A549 (cell line): ENCODE measurements at regions not wholly inside any gene's neighbourhood (a gene's known extent, or its start where the extent isn't known, plus 50 kb on each side); places are given as distances from the start of the nearest gene placed in this dataset.

Source experiments
- ATAC-seq, 2 experiments: fragments of 200-7000 bp in 1 of 2; fragments of >200 bp in 1 of 2; cut with Nextera tagmentation in 1 of 2; cut with Tn5 transposase in 1 of 2; 3 replicates each; pipeline versions ENCODE4 v1.8.0 to v1.9.1; 2018 to 2020; ENCODE audit warnings: mild to moderate bottlenecking in 1 of 2, moderate library complexity in 1 of 2
- CTCF ChIA-PET: fragments of 300-600 bp; sonication (Branson Sonifier 250); formaldehyde crosslinking; extraction: SDS; loops from one replicate; lab custom pipeline; 2021; ENCODE audit warnings: antibody characterized with exemption, inconsistent platforms; lab: Yijun Ruan, JAX
- POLR2A ChIA-PET: fragments of 350-600 bp; formaldehyde crosslinking; extraction: SDS; loops from one replicate; lab custom pipeline; 2021; ENCODE audit warnings: antibody characterized with exemption, inconsistent platforms; lab: Yijun Ruan, JAX
- DNase-seq, 2 experiments: peaks; one replicate each; pipeline versions ENCODE4 v3.0.0 to v3.0.0-alpha.2; 2011 to 2016; ENCODE audit warnings: low read depth in 1 of 2, low spot score in 1 of 2
- FAIRE-seq: peaks from 2 replicates; lab custom pipeline; 2011; peaks lifted over from hg19 to GRCh38; lab: Jason Lieb, UNC
- H3K27ac ChIP-seq, 2 experiments: fragments of >200 bp; sonication (Bioruptor Twin); formaldehyde crosslinking; 3 replicates each; pipeline ENCODE4 v1.5.1; 2016 to 2017
- H3K4me1 ChIP-seq: fragments of >200 bp; sonication (Bioruptor Twin); formaldehyde crosslinking; 3 replicates; pipeline ENCODE4 v1.6.1; 2016
- H3K4me2 ChIP-seq: fragments of >200 bp; sonication (Bioruptor Twin); formaldehyde crosslinking; 3 replicates; pipeline ENCODE4 v1.6.1; 2016
- H3K4me3 ChIP-seq: fragments of >200 bp; sonication (Bioruptor Twin); formaldehyde crosslinking; 3 replicates; pipeline ENCODE4 v1.5.1; 2016
- H3K9me3 ChIP-seq: fragments of >200 bp; sonication (Bioruptor Twin); formaldehyde crosslinking; 3 replicates; pipeline ENCODE4 v1.6.1; 2016
- CEBPB ChIP-seq, 2 experiments: fragments of >200 bp in 1 of 2; sonication (Bioruptor Twin) in 1 of 2; formaldehyde crosslinking in 1 of 2; IDR thresholded peaks; 2 replicates each; pipeline ENCODE4 v1.6.1; 2012 to 2016
- CHD2 ChIP-seq: fragments of 150-350 bp; IDR thresholded peaks from 2 replicates; pipeline ENCODE4 v1.6.1; 2014; ENCODE audit warnings: low read length; ENCODE audit not compliant: partially characterized antibody
- ESRRA ChIP-seq: fragments of 150-350 bp; IDR thresholded peaks from 2 replicates; pipeline ENCODE4 v1.6.1; 2014; ENCODE audit warnings: mild to moderate bottlenecking, low read length, borderline replicate concordance
- GATA3 ChIP-seq: IDR thresholded peaks from 2 replicates; pipeline ENCODE4 v1.6.1; 2012; ENCODE audit warnings: borderline replicate concordance
- HOXB13 ChIP-seq: fragments of 250-450 bp; sonication (Bioruptor Pico); IDR thresholded peaks from 2 replicates; pipeline ENCODE4 v1.5.0; 2020; ENCODE audit warnings: low read depth, mild to moderate bottlenecking, moderate library complexity
- JUN ChIP-seq, 2 experiments: fragments of >200 bp; sonication (Bioruptor Twin); formaldehyde crosslinking; IDR thresholded peaks; 2 replicates in 1 of 2; 3 replicates in 1 of 2; pipeline ENCODE4 v1.6.1; 2016 to 2017
- MAFK ChIP-seq: fragments of 450-650 bp; IDR thresholded peaks from 2 replicates; pipeline ENCODE4 v1.6.1; 2014; ENCODE audit not compliant: partially characterized antibody
- MAZ ChIP-seq: fragments of 150-350 bp; IDR thresholded peaks from 2 replicates; pipeline ENCODE4 v1.6.1; 2014; ENCODE audit warnings: antibody characterized with exemption, low read depth, low read length, borderline replicate concordance
- MYC ChIP-seq: IDR thresholded peaks from 2 replicates; pipeline ENCODE4 v1.6.1; 2012; ENCODE audit warnings: mild to moderate bottlenecking, inconsistent platforms, low read length, improper control_type of control experiment, borderline replicate concordance
- NFE2L2 ChIP-seq: fragments of 150-350 bp; conservative IDR thresholded peaks from 2 replicates; pipeline ENCODE4 v1.6.1; 2014; ENCODE audit warnings: low read length
- PHF8 ChIP-seq: fragments of 200-600 bp; sonication (generic); IDR thresholded peaks from 2 replicates; pipeline ENCODE4 v1.6.1; 2016; ENCODE audit warnings: low read depth, mild to moderate bottlenecking, antibody characterized with exemption, moderate library complexity, borderline replicate concordance
- RARB ChIP-seq: fragments of 250-450 bp; sonication (Bioruptor Pico); IDR thresholded peaks from 2 replicates; pipeline ENCODE4 v1.8.0; 2021; ENCODE audit warnings: mild to moderate bottlenecking, moderate library complexity
- RCOR1 ChIP-seq: fragments of 150-350 bp; IDR thresholded peaks from 2 replicates; pipeline ENCODE4 v1.6.1; 2014; ENCODE audit warnings: antibody characterized with exemption, low read length, low read depth
- RFX5 ChIP-seq: fragments of 450-650 bp; IDR thresholded peaks from 2 replicates; pipeline ENCODE4 v1.7.1; 2014; ENCODE audit warnings: antibody characterized with exemption, mild to moderate bottlenecking, moderate library complexity
- SMC3 ChIP-seq: fragments of >200 bp; sonication (Bioruptor Twin); formaldehyde crosslinking; IDR thresholded peaks from 3 replicates; pipeline ENCODE4 v1.6.1; 2018; ENCODE audit warnings: inconsistent platforms
- ZC3H11A ChIP-seq: fragments of 450-650 bp; IDR thresholded peaks from 2 replicates; pipeline ENCODE4 v1.6.1; 2014; ENCODE audit warnings: antibody characterized with exemption, mild to moderate bottlenecking
- ZNF302 ChIP-seq: fragments of 250-450 bp; sonication (Bioruptor Pico); IDR thresholded peaks from 2 replicates; pipeline ENCODE4 v1.9.0; 2021; ENCODE audit warnings: inconsistent platforms, mild to moderate bottlenecking, moderate library complexity
- WGBS: methylation state at CpG from one replicate; pipeline ENCODE4 v1.1.6; 2017; ENCODE audit errors: missing lambda C conversion rate; 5-methylcytosine and 5-hydroxymethylcytosine counted together
- TF ChIP-seq, protein P1 (sequence below): fragments of 450-650 bp; IDR thresholded peaks from 2 replicates; pipeline ENCODE4 v1.6.1; 2014; ENCODE audit warnings: antibody characterized with exemption
- TF ChIP-seq, protein P2 (sequence below): fragments of >200 bp; sonication (Bioruptor Twin); formaldehyde crosslinking; IDR thresholded peaks from 2 replicates; pipeline ENCODE4 v1.6.1; 2016
- TF ChIP-seq, protein P3 (sequence below): fragments of >200 bp; sonication (Bioruptor Twin); formaldehyde crosslinking; IDR thresholded peaks from 3 replicates; pipeline ENCODE4 v1.5.1; 2016
- TF ChIP-seq, protein P4 (sequence below): IDR thresholded peaks from 2 replicates; pipeline ENCODE4 v1.6.1; 2012
- TF ChIP-seq, protein P5 (sequence below): IDR thresholded peaks from 2 replicates; pipeline ENCODE4 v1.6.1; 2012; ENCODE audit warnings: low read depth, borderline replicate concordance
- TF ChIP-seq, protein P6 (sequence below): IDR thresholded peaks from 2 replicates; pipeline ENCODE4 v1.6.1; 2012
- TF ChIP-seq, protein P7 (sequence below): fragments of 200-600 bp; sonication (generic); IDR thresholded peaks from 2 replicates; pipeline ENCODE4 v1.6.1; 2016; ENCODE audit warnings: antibody characterized with exemption, mild to moderate bottlenecking, moderate library complexity

DNA sequence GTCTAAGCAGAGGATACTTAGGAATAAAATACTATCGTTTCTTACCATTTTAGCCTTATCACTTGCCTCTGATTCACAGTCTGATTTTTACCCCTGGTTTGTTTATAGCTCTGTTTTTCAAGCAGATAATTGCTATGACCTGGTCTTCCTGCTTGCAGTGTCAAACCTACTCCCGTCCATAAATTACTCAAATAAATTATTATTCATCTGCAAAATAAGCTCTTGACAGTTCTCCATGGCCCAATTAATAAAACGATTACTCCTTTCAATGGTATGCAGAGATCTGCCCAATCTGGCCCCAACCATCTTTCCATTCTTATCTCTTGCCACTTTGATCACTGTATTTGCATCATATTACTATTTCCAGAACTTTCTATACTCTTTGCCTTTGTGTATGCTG, 354.0 kb downstream of the CCDC85A start:
- ATAC-seq (no peak), FAIRE-seq (no peak), DNase-seq (no peak)
- WGBS, result 11% methylated on average over 3 of the region's 3 CpGs
- CTCF ChIA-PET, result no interaction called here
- no peak for TF ChIP-seq JUN (IDR thresholded peaks at IDR 0.05)
- TF ChIP-seq MAFK, result no peak
- no peak for TF ChIP-seq CEBPB (IDR thresholded peaks at IDR 0.05)
- no peak for TF ChIP-seq MAZ
- TF ChIP-seq, protein P1, sequence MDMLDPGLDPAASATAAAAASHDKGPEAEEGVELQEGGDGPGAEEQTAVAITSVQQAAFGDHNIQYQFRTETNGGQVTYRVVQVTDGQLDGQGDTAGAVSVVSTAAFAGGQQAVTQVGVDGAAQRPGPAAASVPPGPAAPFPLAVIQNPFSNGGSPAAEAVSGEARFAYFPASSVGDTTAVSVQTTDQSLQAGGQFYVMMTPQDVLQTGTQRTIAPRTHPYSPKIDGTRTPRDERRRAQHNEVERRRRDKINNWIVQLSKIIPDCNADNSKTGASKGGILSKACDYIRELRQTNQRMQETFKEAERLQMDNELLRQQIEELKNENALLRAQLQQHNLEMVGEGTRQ, result no peak
- TF ChIP-seq, protein P2, sequence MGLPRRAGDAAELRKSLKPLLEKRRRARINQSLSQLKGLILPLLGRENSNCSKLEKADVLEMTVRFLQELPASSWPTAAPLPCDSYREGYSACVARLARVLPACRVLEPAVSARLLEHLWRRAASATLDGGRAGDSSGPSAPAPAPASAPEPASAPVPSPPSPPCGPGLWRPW, result no peak
- TF ChIP-seq RARB (CRISPR knock-in tag), result no peak
- TF ChIP-seq, protein P3, sequence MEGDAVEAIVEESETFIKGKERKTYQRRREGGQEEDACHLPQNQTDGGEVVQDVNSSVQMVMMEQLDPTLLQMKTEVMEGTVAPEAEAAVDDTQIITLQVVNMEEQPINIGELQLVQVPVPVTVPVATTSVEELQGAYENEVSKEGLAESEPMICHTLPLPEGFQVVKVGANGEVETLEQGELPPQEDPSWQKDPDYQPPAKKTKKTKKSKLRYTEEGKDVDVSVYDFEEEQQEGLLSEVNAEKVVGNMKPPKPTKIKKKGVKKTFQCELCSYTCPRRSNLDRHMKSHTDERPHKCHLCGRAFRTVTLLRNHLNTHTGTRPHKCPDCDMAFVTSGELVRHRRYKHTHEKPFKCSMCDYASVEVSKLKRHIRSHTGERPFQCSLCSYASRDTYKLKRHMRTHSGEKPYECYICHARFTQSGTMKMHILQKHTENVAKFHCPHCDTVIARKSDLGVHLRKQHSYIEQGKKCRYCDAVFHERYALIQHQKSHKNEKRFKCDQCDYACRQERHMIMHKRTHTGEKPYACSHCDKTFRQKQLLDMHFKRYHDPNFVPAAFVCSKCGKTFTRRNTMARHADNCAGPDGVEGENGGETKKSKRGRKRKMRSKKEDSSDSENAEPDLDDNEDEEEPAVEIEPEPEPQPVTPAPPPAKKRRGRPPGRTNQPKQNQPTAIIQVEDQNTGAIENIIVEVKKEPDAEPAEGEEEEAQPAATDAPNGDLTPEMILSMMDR, result no peak
- POLR2A ChIA-PET, result no interaction called here
- Histone ChIP-seq H3K4me1 (no peaks in the 10 kb centered on the region), H3K4me2 (no peak overlapping the region), H3K27ac (no peak overlapping the region), H3K4me3 (no peak overlapping the region), H3K9me3 (no peaks in the 10 kb centered on the region; the same call in 2 of the 3 replicates)

DNA sequence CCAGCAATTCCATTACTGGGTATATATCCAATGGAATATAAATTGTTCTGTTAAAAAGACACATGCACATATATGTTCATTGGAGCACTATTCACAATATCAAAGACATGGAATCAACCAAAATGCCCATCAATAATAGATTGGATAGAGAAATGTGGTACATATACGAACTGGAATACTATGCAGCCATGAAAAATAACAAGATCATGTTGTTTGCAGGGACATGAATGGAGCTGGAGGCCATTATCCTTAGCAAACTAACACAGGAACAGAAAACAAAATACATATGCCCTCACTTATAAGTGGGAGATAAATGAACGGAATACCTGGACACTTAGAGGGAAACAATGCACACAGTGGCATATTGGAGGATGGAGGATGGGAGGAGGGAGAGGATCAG, 355.8 kb downstream of the CCDC85A start:
- POLR2A ChIA-PET, result no interaction called here
- TF ChIP-seq CHD2, result no peak
- TF ChIP-seq, protein P4, sequence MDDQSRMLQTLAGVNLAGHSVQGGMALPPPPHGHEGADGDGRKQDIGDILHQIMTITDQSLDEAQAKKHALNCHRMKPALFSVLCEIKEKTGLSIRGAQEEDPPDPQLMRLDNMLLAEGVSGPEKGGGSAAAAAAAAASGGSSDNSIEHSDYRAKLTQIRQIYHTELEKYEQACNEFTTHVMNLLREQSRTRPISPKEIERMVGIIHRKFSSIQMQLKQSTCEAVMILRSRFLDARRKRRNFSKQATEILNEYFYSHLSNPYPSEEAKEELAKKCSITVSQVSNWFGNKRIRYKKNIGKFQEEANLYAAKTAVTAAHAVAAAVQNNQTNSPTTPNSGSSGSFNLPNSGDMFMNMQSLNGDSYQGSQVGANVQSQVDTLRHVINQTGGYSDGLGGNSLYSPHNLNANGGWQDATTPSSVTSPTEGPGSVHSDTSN, result no peak
- no peak for TF ChIP-seq NFE2L2
- TF ChIP-seq HOXB13 (CRISPR knock-in tag), result no peak
- no peak for TF ChIP-seq ZNF302 (CRISPR knock-in tag)
- TF ChIP-seq RFX5, result no peak
- no peak for TF ChIP-seq MYC
- TF ChIP-seq SMC3, result no peak
- no peak for TF ChIP-seq ZC3H11A
- TF ChIP-seq, all 56 proteins: peak for 0
- Histone ChIP-seq H3K4me1 (no peaks in the 10 kb centered on the region), H3K4me3 (no peak overlapping the region), H3K4me2 (no peak overlapping the region), H3K27ac (no peak overlapping the region), H3K9me3 (no peaks in the 10 kb centered on the region; the same call in 2 of the 3 replicates)
- FAIRE-seq (no peak), DNase-seq (no peak), ATAC-seq (no peak)
- WGBS, result 21% methylated on average over 2 of the region's 2 CpGs
- CTCF ChIA-PET, result no interaction called here

DNA sequence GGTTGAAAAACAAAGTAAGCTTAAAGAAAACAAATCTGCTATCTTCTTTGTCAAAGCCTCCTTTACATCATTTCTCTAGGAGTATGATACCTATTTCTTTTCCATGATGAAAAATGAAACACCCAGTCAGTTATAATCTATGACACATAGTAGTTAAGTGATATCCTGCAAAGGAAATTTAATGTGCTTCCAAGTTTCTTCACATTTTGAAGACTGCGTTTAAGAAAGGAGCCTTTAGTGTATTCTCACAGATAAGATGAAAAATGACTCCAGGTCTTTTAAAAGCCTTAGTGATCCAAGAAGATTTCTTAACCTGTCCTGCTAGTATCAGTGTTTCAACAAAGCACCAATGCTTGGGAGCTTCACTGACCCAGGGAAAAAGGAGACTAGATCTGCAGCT, 356.7 kb downstream of the CCDC85A start:
- no peaks in the 10 kb centered on the region; the same call in 2 of the 3 replicates for H3K9me3 ChIP-seq
- no peak overlapping the region for H3K27ac ChIP-seq
- WGBS, result 78% methylated on average over 1 of the region's 1 CpG
- H3K4me1 ChIP-seq, result no peaks in the 10 kb centered on the region
- FAIRE-seq, result no peak
- ATAC-seq, result no peak
- no peak overlapping the region for H3K4me3 ChIP-seq
- ChIA-PET CTCF (no interaction called here), POLR2A (no interaction called here)
- no peak overlapping the region for H3K4me2 ChIP-seq
- DNase-seq, result no peak
- TF ChIP-seq RCOR1, result no peak
- TF ChIP-seq MAZ, result no peak
- no peak for TF ChIP-seq CHD2
- TF ChIP-seq, protein P5, sequence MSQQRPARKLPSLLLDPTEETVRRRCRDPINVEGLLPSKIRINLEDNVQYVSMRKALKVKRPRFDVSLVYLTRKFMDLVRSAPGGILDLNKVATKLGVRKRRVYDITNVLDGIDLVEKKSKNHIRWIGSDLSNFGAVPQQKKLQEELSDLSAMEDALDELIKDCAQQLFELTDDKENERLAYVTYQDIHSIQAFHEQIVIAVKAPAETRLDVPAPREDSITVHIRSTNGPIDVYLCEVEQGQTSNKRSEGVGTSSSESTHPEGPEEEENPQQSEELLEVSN, result no peak
- no peak for TF ChIP-seq MYC
- no peak for TF ChIP-seq GATA3
- no peak for TF ChIP-seq PHF8
- TF ChIP-seq, protein P6, sequence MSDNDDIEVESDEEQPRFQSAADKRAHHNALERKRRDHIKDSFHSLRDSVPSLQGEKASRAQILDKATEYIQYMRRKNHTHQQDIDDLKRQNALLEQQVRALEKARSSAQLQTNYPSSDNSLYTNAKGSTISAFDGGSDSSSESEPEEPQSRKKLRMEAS, result no peak
- TF ChIP-seq, protein P7, sequence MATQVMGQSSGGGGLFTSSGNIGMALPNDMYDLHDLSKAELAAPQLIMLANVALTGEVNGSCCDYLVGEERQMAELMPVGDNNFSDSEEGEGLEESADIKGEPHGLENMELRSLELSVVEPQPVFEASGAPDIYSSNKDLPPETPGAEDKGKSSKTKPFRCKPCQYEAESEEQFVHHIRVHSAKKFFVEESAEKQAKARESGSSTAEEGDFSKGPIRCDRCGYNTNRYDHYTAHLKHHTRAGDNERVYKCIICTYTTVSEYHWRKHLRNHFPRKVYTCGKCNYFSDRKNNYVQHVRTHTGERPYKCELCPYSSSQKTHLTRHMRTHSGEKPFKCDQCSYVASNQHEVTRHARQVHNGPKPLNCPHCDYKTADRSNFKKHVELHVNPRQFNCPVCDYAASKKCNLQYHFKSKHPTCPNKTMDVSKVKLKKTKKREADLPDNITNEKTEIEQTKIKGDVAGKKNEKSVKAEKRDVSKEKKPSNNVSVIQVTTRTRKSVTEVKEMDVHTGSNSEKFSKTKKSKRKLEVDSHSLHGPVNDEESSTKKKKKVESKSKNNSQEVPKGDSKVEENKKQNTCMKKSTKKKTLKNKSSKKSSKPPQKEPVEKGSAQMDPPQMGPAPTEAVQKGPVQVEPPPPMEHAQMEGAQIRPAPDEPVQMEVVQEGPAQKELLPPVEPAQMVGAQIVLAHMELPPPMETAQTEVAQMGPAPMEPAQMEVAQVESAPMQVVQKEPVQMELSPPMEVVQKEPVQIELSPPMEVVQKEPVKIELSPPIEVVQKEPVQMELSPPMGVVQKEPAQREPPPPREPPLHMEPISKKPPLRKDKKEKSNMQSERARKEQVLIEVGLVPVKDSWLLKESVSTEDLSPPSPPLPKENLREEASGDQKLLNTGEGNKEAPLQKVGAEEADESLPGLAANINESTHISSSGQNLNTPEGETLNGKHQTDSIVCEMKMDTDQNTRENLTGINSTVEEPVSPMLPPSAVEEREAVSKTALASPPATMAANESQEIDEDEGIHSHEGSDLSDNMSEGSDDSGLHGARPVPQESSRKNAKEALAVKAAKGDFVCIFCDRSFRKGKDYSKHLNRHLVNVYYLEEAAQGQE, result no peak
- TF ChIP-seq ESRRA, result no peak
